ENCODE measurements at regions not wholly inside any gene's neighbourhood (a gene's known extent, or its start where the extent isn't known, plus 50 kb on each side); places are given as distances from the start of the nearest gene placed in this dataset.
"Not testable (repeated sequence)": the region's sequence is repeated elsewhere in the genome, so short reads cannot be mapped to it uniquely, and the experiment has no call there.

DNA sequence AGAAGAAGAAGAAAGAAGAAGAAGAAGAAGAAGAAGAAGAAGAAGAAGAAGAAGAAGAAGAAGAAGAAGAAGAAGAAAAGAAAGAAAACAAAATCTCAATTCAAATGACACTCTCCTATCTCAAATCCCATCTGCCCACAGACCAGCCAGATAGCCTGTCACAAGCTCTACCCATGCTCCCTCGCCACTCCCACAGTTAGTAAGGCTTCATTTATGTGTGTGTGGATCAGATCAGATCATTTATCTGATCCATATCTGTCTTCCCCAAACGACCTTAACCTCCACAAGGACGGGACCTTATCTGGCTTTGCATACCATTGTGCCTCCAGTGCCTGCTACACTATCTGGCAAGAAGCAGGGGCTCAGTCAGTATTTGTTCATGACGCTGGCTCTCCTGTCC lies 81.9 kb upstream of the RREB1 start:
- ChIA-PET CTCF (no interaction called here), POLR2A (no interaction called here)
- no peak for DNase-seq (ENCODE audit: extremely low spot score)
- TF ChIP-seq SUZ12 (IDR thresholded peaks at IDR 0.05) (no peak), SP1 (IDR thresholded peaks at IDR 0.05) (no peak), LEF1 (IDR thresholded peaks at IDR 0.05; ENCODE audit: borderline replicate concordance) (no peak), ELF4 (IDR thresholded peaks at IDR 0.05) (no peak), FOXM1 (IDR thresholded peaks at IDR 0.05; ENCODE audit: borderline replicate concordance) (no peak), BHLHE40 (IDR thresholded peaks at IDR 0.05; ENCODE audit: borderline replicate concordance) (no peak), HDGF (IDR thresholded peaks at IDR 0.05; ENCODE audit: borderline replicate concordance) (no peak), CTBP1 (IDR thresholded peaks at IDR 0.05; ENCODE audit: borderline replicate concordance) (no peak), TARDBP (IDR thresholded peaks at IDR 0.05) (no peak), ARNT (IDR thresholded peaks at IDR 0.05) (no peak), FOXK2 (IDR thresholded peaks at IDR 0.05) (no peak), PKNOX1 (IDR thresholded peaks at IDR 0.05) (no peak), FOXA1 (IDR thresholded peaks at IDR 0.05) (no peak), L3MBTL2 (conservative IDR thresholded peaks at IDR 0.05) (no peak), ZNF384 (IDR thresholded peaks at IDR 0.05) (no peak), NFRKB (IDR thresholded peaks at IDR 0.05) (no peak)

- CTCF ChIA-PET; POLR2A ChIA-PET; DNase-seq (ENCODE audit: extremely low spot score): not testable (repeated sequence)
Observed at GRCh38 chr6:7028963-7029362, 78.8 kb upstream of the RREB1 start.

DNA sequence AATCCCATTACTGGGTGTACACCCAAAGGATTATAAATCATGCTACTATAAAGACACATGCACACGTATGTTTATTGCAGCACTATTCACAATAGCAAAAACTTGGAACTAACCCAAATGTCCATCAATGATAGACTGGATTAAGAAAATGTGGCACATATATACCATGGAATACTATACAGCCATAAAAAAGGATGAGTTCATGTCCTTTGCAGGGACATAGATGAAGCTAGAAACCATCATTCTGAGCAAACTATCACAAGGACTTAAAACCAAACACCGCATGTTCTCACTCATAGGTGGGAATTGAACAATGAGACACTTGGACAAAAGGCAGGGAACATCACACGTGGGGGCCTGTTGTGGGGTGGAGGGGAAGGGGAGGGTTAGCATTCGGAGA lies 76.8 kb upstream of the RREB1 start:
- POLR2A ChIA-PET: not testable (repeated sequence)

GRCh38 chr6:7033202-7033601 lies 74.6 kb upstream of the RREB1 start:
- no peak for TF ChIP-seq FOXK2 (IDR thresholded peaks at IDR 0.05)
- ChIA-PET CTCF (interaction anchor here (0.5 kb wide), 1 partner anchor 58 kb away, joined by 3 read pairs; no protein-coding TSS in a partner anchor), POLR2A (no interaction called here)
- no peak for DNase-seq (ENCODE audit: extremely low spot score)

More for the DNA sequence above, 76.8 kb upstream of the RREB1 start:
- DNase-seq (ENCODE audit: extremely low spot score); CTCF ChIA-PET: not testable (repeated sequence)

- POLR2A ChIA-PET: no interaction called here
- DNase-seq (ENCODE audit: extremely low spot score): no peak
- CTCF ChIA-PET: no interaction called here
- TF ChIP-seq ELF4 (IDR thresholded peaks at IDR 0.05): no peak
- TF ChIP-seq ARNT (IDR thresholded peaks at IDR 0.05): no peak
- TF ChIP-seq NFRKB (IDR thresholded peaks at IDR 0.05): no peak
- no peak for TF ChIP-seq PKNOX1 (IDR thresholded peaks at IDR 0.05)
- no peak for TF ChIP-seq LEF1 (IDR thresholded peaks at IDR 0.05; ENCODE audit: borderline replicate concordance)
- no peak for TF ChIP-seq CTBP1 (IDR thresholded peaks at IDR 0.05; ENCODE audit: borderline replicate concordance)
- no peak for TF ChIP-seq FOXK2 (IDR thresholded peaks at IDR 0.05)
- TF ChIP-seq TARDBP (IDR thresholded peaks at IDR 0.05): no peak
- TF ChIP-seq ZNF384 (IDR thresholded peaks at IDR 0.05): no peak
- TF ChIP-seq SP1 (IDR thresholded peaks at IDR 0.05): no peak
- TF ChIP-seq FOXM1 (IDR thresholded peaks at IDR 0.05; ENCODE audit: borderline replicate concordance): no peak
- no peak for TF ChIP-seq SUZ12 (IDR thresholded peaks at IDR 0.05)
- TF ChIP-seq FOXA1 (IDR thresholded peaks at IDR 0.05): no peak
- TF ChIP-seq BHLHE40 (IDR thresholded peaks at IDR 0.05; ENCODE audit: borderline replicate concordance): no peak
- no peak for TF ChIP-seq HDGF (IDR thresholded peaks at IDR 0.05; ENCODE audit: borderline replicate concordance)
- TF ChIP-seq L3MBTL2 (conservative IDR thresholded peaks at IDR 0.05): no peak
Observed at GRCh38 chr6:7034055-7034454, 73.7 kb upstream of the RREB1 start.

GRCh38 chr6:7035837-7036249 lies 71.9 kb upstream of the RREB1 start:
- DNase-seq (ENCODE audit: extremely low spot score): no peak
- ChIA-PET CTCF (interaction anchor here (0.6 kb wide), 1 partner anchor 250 kb away, joined by 3 read pairs; no protein-coding TSS in a partner anchor), POLR2A (no interaction called here)
- TF ChIP-seq BHLHE40 (IDR thresholded peaks at IDR 0.05; ENCODE audit: borderline replicate concordance): no peak
- TF ChIP-seq L3MBTL2 (conservative IDR thresholded peaks at IDR 0.05): no peak
- TF ChIP-seq HDGF (IDR thresholded peaks at IDR 0.05; ENCODE audit: borderline replicate concordance): no peak
- no peak for TF ChIP-seq LEF1 (IDR thresholded peaks at IDR 0.05; ENCODE audit: borderline replicate concordance)
- TF ChIP-seq ELF4 (IDR thresholded peaks at IDR 0.05): no peak
- TF ChIP-seq NFRKB (IDR thresholded peaks at IDR 0.05): no peak
- no peak for TF ChIP-seq SUZ12 (IDR thresholded peaks at IDR 0.05)
- TF ChIP-seq FOXM1 (IDR thresholded peaks at IDR 0.05; ENCODE audit: borderline replicate concordance): no peak
- TF ChIP-seq CTBP1 (IDR thresholded peaks at IDR 0.05; ENCODE audit: borderline replicate concordance): no peak
- no peak for TF ChIP-seq TARDBP (IDR thresholded peaks at IDR 0.05)
- no peak for TF ChIP-seq FOXA1 (IDR thresholded peaks at IDR 0.05)
- TF ChIP-seq ZNF384 (IDR thresholded peaks at IDR 0.05): no peak
- TF ChIP-seq PKNOX1 (IDR thresholded peaks at IDR 0.05): no peak
- TF ChIP-seq ARNT (IDR thresholded peaks at IDR 0.05): no peak
- no peak for TF ChIP-seq FOXK2 (IDR thresholded peaks at IDR 0.05)
- TF ChIP-seq SP1 (IDR thresholded peaks at IDR 0.05): no peak

DNA sequence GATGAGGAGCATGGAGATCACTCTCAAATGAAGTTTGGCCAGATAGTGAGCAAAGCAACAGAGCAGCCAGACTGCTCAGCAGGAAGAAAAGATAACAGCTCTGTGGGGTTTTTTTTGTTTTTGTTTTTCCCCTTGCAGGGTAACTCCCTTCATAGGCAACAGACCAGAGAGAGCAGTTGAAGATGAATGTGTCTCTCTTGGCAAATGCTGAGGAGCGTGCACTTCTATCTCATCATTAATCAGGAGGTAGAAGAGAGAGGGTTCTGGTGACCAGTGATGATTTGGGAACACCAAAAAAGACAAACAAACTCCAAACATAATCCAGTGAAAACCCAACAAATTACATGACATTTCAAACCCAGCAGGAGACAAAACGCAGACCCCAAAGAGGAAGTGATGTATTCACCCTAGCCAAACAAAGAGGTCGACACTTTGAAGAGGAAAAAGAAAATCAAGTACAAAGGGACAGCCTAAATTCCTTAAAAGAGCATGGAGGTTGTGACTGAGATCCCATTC lies 66.2 kb upstream of the RREB1 start:
- TF ChIP-seq PKNOX1 (IDR thresholded peaks at IDR 0.05) (no peak), HDGF (IDR thresholded peaks at IDR 0.05; ENCODE audit: borderline replicate concordance) (no peak), CTBP1 (IDR thresholded peaks at IDR 0.05; ENCODE audit: borderline replicate concordance) (no peak), BHLHE40 (IDR thresholded peaks at IDR 0.05; ENCODE audit: borderline replicate concordance) (no peak), SP1 (IDR thresholded peaks at IDR 0.05) (no peak), LEF1 (IDR thresholded peaks at IDR 0.05; ENCODE audit: borderline replicate concordance) (no peak), FOXM1 (IDR thresholded peaks at IDR 0.05; ENCODE audit: borderline replicate concordance) (no peak), ZNF384 (IDR thresholded peaks at IDR 0.05) (no peak), ELF4 (IDR thresholded peaks at IDR 0.05) (no peak), ARNT (IDR thresholded peaks at IDR 0.05) (no peak), NFRKB (IDR thresholded peaks at IDR 0.05) (no peak), SUZ12 (IDR thresholded peaks at IDR 0.05) (no peak), FOXA1 (IDR thresholded peaks at IDR 0.05) (no peak), TARDBP (IDR thresholded peaks at IDR 0.05) (no peak), FOXK2 (IDR thresholded peaks at IDR 0.05) (no peak)
- CTCF ChIA-PET: no interaction called here
- no peak for DNase-seq (ENCODE audit: extremely low spot score)
- POLR2A ChIA-PET: no interaction called here

All from HEK293T (cell line).